GM10266 (cell line): ENCODE measurements at regions not wholly inside any gene's neighbourhood (a gene's known extent, or its start where the extent isn't known, plus 50 kb on each side); places are given as distances from the start of the nearest gene placed in this dataset.
A peak's percentile ranks its signal among the peaks of the same experiment; 100 is the strongest.
"Not testable (repeated sequence)": the region's sequence is repeated elsewhere in the genome, so short reads cannot be mapped to it uniquely, and the experiment has no call there.

ENCODE experiments used
- DNase-seq: peaks from one replicate; pipeline ENCODE4 v3.0.0; 2012; ENCODE audit errors: extremely low spot score
- TF ChIP-seq, protein P1 (sequence below): IDR thresholded peaks from 2 replicates; pipeline ENCODE4 v1.5.1; 2012; ENCODE audit warnings: mild to moderate bottlenecking, low read depth; ENCODE audit not compliant: control insufficient read depth, insufficient read depth; ENCODE audit errors: missing control alignments

DNA sequence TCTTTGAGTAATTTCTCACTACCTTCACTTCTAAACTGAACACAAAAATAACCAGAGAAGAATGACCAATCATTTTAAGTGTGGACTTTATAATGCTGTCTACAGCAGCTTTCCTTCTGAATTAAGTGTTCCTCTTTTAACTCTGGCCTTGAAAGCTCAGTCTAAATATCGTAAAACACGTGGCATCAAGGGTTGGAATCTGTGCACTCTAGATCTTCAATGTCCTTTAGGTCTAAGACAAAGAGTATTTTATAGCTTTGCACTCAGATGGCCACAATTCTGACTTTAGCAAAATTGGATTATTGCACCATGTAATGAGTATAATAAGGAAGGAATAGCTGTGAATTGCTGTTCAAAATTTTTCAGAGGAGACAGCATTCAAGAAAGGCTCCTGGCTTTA is 197.1 kb upstream of the UGT8 start:
- no peak for DNase-seq
- TF ChIP-seq, protein P1, sequence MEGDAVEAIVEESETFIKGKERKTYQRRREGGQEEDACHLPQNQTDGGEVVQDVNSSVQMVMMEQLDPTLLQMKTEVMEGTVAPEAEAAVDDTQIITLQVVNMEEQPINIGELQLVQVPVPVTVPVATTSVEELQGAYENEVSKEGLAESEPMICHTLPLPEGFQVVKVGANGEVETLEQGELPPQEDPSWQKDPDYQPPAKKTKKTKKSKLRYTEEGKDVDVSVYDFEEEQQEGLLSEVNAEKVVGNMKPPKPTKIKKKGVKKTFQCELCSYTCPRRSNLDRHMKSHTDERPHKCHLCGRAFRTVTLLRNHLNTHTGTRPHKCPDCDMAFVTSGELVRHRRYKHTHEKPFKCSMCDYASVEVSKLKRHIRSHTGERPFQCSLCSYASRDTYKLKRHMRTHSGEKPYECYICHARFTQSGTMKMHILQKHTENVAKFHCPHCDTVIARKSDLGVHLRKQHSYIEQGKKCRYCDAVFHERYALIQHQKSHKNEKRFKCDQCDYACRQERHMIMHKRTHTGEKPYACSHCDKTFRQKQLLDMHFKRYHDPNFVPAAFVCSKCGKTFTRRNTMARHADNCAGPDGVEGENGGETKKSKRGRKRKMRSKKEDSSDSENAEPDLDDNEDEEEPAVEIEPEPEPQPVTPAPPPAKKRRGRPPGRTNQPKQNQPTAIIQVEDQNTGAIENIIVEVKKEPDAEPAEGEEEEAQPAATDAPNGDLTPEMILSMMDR, result no peak

DNA sequence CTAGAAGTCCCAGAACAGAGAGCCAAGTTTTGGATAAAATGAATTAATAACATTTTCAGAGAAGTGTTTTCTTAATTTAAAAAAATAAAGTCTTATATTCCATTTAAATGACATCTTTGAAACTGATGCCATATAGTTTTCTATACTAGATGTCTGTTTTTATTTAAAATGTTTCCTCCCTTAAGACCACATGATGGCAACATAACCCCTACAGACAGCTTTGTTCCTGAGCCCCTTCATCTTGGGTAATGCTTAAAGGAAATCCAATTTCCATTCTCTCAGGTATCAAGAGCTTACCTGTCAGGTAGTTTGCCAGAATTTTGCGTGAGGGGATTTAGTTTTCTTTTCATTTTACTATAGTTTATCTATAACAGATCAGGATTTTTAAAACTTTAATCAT is 181.4 kb upstream of the UGT8 start:
- TF ChIP-seq, protein P1, result no peak
- DNase-seq, result no peak

DNA sequence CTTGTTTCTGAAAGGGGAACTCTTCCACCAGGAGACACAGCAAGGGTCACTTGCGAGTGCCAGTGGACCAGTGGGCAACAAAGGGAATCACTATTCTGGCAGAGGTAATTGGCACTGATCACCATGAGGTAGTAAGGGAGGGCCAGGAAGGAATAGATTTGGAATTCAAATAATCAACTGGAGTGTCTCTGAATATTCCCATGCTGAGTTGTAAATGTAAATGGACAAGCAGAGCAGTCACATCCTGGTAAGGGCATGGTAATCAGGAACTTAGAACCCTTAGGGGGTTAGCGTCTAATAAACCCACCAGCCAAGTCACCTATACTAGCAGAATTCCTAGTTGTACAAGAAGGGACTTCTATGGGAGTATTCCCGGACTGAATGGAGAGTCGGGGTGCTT is 178.5 kb upstream of the UGT8 start:
- no peak for DNase-seq
- TF ChIP-seq, protein P1, result no peak

DNA sequence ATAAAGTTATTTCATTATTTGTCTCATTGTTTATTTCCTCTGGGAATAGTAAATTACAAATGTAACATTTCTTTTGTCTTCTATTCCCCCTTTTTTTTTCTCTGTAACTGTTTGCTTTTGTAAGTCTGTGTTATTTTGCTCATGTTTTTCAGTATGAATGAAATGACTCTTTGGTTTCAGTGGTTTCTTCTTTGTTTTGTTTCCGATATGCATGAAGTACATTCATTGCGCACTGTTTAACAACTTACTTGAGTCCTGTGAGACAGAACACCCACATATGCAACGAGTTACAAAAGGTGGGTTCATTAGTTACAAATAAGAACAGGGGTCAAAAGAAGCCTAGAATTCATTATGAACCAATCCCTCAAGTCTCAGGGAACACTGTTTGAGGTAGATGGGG is 175.0 kb upstream of the UGT8 start:
- peak; percentile 21 for DNase-seq
- TF ChIP-seq, protein P1, result no peak

DNA sequence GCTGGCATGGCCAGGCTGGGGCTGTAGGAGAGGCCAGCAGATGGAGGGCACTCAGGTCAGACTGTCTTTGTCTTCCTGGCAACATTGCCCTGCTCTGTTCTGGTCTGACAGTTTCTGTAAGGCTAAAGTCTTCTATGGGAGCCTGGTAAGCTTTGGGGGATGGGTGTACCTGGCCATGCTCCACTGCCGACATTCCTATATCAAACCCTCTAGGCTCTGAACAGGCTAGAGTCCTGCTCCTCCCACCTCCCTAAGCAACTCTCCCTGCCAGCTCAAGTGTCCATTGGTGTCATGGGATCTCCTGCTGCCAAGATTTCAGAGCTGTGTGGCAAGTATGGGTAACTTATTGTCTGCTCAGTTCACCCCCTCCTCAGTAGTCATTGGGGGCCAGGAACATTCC is 163.5 kb upstream of the UGT8 start:
- TF ChIP-seq, protein P1, result no peak
- DNase-seq, result no peak

DNA sequence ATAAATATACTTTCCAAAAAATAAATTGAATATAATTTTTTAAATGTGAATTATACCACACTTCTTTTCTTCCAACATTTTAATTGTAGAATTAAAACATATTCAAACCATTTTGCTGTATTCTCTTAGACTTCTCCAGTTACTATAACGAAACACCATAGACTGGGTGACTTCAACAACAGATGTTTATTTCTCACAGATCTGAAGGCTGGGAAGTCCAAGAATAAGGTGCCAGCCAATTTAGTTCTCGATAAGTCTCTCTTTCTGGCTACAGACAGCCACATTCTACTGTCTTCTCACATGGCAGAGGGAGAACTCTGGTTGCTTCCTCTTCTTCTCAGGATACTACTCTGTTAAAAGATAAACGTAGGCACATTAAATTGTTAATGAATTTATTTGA is 155.8 kb upstream of the UGT8 start:
- DNase-seq, result no peak
- TF ChIP-seq, protein P1, result no peak

DNA sequence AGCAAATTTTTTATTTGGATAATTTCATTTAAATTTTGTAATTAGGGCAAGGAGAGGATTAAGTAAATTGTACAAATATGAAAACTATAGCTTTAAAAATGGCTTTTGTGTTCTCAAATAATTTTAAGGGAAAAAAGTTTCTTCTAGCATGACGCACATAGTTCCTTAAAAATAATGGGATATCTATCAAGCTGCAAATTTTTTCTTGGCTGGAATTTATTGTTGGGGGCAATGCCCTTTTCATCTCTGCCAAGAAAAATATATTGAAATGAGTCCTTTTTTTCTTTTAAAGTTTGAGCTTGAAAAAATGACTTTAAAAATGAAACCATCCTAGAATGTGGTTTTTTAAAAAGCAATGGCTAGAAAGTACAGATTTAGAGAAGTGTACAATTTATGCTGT is 154.4 kb upstream of the UGT8 start:
- no peak for DNase-seq
- TF ChIP-seq, protein P1, result no peak

DNA sequence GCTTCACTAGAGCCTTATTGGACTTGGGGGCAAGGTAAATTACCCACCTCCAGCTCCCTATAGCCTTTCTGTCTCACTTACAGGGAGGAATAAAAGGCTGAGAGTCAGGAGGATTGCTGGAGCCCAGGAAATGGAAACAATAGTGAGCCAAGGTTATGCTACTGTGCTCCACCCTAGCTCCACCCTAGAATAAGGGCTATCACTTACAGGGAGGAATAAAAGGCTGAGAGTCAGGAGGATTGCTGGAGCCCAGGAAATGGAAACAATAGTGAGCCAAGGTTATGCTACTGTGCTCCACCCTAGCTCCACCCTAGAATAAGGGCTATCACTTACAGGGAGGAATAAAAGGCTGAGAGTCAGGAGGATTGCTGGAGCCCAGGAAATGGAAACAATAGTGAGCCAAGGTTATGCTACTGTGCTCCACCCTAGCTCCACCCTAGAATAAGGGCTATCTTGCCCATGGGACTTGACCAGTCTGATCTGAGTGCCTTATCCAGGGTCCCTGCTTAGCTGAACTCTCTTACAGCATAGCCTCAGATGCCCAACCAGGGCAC is 150.6 kb upstream of the UGT8 start:
- not testable (repeated sequence) for DNase-seq
